ENCODE measurements at regions not wholly inside any gene's neighbourhood (a gene's known extent, or its start where the extent isn't known, plus 50 kb on each side); places are given as distances from the start of the nearest gene placed in this dataset.

DNA sequence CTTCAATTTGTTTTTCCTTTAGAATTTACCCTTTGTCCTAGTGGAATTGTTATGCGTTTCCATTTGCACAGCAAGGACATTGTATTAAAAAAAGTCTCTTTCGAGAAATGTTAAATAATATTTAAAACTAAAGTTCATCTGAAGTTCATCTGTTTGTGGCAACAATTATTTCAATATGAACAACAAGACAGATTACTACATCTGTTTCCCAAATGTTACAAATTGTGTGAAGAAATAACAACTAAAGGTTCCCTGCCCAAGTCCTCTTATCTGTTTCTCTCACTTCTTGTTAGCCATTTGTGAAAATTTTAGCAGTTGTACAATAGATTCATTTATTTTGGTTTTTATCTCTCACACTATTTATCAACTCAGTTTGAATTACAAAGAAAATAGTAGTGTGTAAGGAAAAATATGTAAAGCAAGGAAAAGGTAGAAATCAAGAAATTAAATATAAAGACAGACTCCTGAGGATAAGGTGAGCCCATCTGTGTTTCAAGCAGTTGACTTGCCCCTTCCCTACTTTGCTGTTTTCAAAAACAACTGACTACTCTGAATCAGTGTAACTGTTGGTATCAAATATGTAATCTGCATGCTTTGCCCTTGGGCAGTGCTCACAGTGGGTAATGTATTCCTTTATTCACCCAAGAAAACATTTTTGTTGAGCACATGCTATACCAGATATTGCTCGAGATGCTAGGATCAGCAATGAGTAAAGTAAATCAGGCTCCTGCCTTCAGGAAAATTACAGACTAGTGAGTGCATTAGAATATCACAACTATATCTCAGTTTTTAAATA, 118.9 kb upstream of the PCDH7 start:
- TF ChIP-seq EP300 (IDR thresholded peaks at IDR 0.05; ENCODE audit: borderline replicate concordance), result no peak

DNA sequence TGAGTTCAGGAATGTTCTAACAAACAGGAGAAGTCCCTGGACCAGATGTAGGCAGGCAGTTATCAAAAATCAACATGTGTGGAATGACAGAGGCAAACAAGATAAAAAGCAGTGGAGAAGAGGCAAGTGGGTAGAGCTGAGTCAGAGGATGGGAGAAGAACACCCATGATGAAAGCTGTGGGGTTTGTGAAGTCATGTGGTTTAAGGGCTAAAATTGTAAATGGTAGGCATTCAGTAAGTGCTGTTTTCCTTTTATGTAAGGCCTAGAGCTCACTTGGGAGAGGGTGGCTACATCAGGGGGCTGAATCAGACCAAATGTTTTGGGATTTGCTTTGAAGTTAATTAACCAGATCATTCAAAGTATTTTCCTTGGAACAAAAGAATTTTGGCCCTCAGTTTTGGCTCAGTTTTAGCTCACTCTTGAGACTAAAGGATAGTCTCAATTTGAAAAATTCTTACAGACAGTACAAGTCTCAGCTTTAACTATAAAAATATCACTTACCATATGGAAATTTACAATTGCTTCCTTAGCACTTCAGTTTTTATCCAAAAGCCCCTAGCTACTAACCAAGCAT, 114.5 kb upstream of the PCDH7 start:
- TF ChIP-seq ZBTB7A (IDR thresholded peaks at IDR 0.05; ENCODE audit: low read depth), result no peak
- TF ChIP-seq TCF12 (IDR thresholded peaks at IDR 0.05; ENCODE audit: low read depth), result no peak
- no peak for TF ChIP-seq EP300 (IDR thresholded peaks at IDR 0.05; ENCODE audit: borderline replicate concordance)
- TF ChIP-seq EGR1 (IDR thresholded peaks at IDR 0.05), result no peak
- TF ChIP-seq CEBPB (IDR thresholded peaks at IDR 0.05), result no peak
- no peak for TF ChIP-seq TEAD4 (IDR thresholded peaks at IDR 0.05)
- no peak for TF ChIP-seq FOXM1 (IDR thresholded peaks at IDR 0.05; ENCODE audit: borderline replicate concordance, low read depth)
- TF ChIP-seq TAF1 (IDR thresholded peaks at IDR 0.05; ENCODE audit: low read depth), result no peak

DNA sequence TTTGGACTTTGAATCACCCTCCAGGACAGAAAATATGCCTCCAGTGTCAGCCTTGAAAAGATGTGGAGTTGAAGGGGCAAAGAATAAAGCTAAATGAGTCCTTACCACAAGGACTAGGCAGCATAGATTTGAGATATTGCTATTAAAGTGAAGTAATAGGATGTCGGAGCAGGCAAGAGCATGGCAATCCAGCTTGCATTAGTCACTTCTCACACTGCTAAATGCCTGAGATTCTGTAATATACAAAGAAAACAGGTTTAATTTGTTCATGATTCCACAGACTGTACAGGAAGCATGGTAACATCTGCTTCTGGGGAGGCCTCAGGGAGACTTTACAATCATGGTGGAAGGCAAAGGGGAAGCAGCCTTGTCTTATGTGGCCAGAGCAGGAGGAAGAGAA, 109.8 kb upstream of the PCDH7 start:
- TF ChIP-seq TEAD4 (IDR thresholded peaks at IDR 0.05) (no peak), EGR1 (IDR thresholded peaks at IDR 0.05) (no peak), TCF12 (IDR thresholded peaks at IDR 0.05; ENCODE audit: low read depth) (no peak), NFIC (IDR thresholded peaks at IDR 0.05) (no peak), ZBTB7A (IDR thresholded peaks at IDR 0.05; ENCODE audit: low read depth) (no peak), CREB1 (IDR thresholded peaks at IDR 0.05; ENCODE audit: low read depth) (no peak), FOXM1 (IDR thresholded peaks at IDR 0.05; ENCODE audit: borderline replicate concordance, low read depth) (no peak)

DNA sequence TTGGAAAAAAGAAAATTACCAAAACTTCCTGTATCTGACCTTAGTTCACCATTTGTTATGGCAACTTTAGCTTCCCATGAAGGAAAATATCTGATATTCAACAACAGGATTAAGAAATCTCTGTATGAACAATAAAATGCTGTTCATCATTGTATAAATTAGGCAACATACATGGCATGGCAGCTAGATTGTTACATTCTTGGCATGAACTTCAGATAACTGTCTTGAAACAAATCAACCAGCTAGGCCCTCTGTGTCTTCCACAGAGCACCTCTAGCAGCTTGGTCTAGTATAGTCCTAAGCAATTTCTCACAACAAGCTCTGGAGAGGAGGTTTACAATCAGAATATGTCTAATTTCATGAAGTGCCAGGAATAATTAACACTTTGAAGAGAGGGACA, 105.4 kb upstream of the PCDH7 start:
- TF ChIP-seq, protein P1, sequence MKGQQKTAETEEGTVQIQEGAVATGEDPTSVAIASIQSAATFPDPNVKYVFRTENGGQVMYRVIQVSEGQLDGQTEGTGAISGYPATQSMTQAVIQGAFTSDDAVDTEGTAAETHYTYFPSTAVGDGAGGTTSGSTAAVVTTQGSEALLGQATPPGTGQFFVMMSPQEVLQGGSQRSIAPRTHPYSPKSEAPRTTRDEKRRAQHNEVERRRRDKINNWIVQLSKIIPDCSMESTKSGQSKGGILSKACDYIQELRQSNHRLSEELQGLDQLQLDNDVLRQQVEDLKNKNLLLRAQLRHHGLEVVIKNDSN (IDR thresholded peaks at IDR 0.05), result no peak
- TF ChIP-seq TAF1 (IDR thresholded peaks at IDR 0.05; ENCODE audit: low read depth), result no peak
- TF ChIP-seq CREB1 (IDR thresholded peaks at IDR 0.05; ENCODE audit: low read depth), result no peak
- no peak for TF ChIP-seq RAD21 (IDR thresholded peaks at IDR 0.05; ENCODE audit: low read depth)
- no peak for TF ChIP-seq EGR1 (IDR thresholded peaks at IDR 0.05)
- no peak for TF ChIP-seq EP300 (IDR thresholded peaks at IDR 0.05; ENCODE audit: borderline replicate concordance)
- no peak for TF ChIP-seq YY1 (IDR thresholded peaks at IDR 0.05; ENCODE audit: low read depth)
- no peak for TF ChIP-seq TCF12 (IDR thresholded peaks at IDR 0.05; ENCODE audit: low read depth)
- TF ChIP-seq CEBPB (IDR thresholded peaks at IDR 0.05), result no peak
- TF ChIP-seq ZBTB7A (IDR thresholded peaks at IDR 0.05; ENCODE audit: low read depth), result no peak
- TF ChIP-seq FOXM1 (IDR thresholded peaks at IDR 0.05; ENCODE audit: borderline replicate concordance, low read depth), result no peak
- TF ChIP-seq, protein P2, sequence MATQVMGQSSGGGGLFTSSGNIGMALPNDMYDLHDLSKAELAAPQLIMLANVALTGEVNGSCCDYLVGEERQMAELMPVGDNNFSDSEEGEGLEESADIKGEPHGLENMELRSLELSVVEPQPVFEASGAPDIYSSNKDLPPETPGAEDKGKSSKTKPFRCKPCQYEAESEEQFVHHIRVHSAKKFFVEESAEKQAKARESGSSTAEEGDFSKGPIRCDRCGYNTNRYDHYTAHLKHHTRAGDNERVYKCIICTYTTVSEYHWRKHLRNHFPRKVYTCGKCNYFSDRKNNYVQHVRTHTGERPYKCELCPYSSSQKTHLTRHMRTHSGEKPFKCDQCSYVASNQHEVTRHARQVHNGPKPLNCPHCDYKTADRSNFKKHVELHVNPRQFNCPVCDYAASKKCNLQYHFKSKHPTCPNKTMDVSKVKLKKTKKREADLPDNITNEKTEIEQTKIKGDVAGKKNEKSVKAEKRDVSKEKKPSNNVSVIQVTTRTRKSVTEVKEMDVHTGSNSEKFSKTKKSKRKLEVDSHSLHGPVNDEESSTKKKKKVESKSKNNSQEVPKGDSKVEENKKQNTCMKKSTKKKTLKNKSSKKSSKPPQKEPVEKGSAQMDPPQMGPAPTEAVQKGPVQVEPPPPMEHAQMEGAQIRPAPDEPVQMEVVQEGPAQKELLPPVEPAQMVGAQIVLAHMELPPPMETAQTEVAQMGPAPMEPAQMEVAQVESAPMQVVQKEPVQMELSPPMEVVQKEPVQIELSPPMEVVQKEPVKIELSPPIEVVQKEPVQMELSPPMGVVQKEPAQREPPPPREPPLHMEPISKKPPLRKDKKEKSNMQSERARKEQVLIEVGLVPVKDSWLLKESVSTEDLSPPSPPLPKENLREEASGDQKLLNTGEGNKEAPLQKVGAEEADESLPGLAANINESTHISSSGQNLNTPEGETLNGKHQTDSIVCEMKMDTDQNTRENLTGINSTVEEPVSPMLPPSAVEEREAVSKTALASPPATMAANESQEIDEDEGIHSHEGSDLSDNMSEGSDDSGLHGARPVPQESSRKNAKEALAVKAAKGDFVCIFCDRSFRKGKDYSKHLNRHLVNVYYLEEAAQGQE (IDR thresholded peaks at IDR 0.05; ENCODE audit: low read depth), result no peak

DNA sequence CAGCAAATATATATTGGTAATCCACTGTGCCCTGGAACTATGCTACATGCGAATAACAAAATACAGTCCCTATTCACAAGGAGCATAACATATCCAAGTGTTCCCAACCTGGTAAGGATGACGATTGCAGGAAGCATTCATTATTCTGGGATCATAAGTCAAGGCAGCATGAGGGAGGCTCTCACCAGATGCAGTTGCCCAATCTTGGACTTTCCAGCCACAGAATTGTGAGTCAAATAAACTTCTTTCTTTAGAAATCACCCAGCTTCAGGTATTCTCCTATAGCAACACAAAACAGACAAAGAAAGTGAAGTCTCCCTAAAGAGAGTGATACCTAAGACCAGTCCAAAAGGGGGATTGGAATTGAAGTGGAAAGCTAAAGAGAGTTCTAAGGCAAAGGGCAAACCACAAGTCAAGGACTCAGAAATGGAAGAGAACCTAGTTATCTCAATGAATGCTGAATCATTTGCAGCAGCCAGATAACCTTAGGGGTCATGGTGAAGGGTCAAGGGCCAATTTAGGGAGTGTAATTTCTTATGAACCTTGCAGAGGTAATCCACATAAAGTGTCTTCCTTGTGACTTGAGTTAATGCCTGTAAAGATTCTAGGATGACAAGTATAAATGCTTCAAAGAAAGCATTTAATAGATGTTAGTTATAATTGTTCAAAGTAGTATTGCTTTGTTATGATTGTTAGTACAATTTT, 103.1 kb upstream of the PCDH7 start:
- TF ChIP-seq ZBTB7A (IDR thresholded peaks at IDR 0.05; ENCODE audit: low read depth), result no peak
- no peak for TF ChIP-seq CREB1 (IDR thresholded peaks at IDR 0.05; ENCODE audit: low read depth)
- no peak for TF ChIP-seq TEAD4 (IDR thresholded peaks at IDR 0.05)
- no peak for TF ChIP-seq TCF12 (IDR thresholded peaks at IDR 0.05; ENCODE audit: low read depth)

DNA sequence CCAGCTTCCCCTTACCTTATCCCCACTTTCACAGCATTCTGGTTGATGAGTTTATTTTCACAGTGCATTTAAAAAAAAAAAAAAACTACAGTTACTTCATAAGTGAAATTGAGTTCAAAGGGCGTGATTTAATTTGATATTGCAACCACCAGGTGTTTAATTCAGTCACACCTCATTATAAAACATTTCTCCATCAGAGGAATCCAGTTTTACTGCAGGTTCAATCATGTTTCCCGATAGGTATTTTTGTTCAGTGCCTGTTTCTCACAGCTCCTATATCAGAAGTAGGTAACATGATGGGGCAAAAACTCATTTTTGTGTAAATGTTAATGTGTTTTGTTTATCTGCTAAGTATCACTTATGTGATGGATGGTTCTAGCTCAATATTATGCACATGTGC, 102.3 kb upstream of the PCDH7 start:
- TF ChIP-seq EP300 (IDR thresholded peaks at IDR 0.05; ENCODE audit: borderline replicate concordance) (no peak), CREB1 (IDR thresholded peaks at IDR 0.05; ENCODE audit: low read depth) (no peak), TCF12 (IDR thresholded peaks at IDR 0.05; ENCODE audit: low read depth) (no peak), ZBTB7A (IDR thresholded peaks at IDR 0.05; ENCODE audit: low read depth) (no peak)

DNA sequence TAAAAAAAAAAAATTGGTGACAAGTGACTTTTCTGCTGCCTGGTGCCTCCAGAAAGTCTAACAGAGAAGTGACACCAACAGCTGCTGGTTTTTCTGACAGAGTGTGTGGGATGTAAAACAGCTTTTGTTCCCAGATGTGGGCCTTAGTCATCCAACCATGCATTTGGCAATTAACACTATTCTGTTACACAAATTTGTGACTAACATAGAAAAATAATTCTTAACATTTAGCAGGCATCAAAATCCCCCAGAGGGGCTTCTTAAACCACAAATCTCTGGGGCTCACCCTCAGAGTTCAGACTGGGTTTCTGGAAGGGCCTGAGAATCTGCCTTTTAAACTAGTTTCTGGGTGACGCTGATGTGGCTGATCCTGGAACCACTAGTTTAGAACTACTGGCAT, 100.5 kb upstream of the PCDH7 start:
- TF ChIP-seq, protein P1 (IDR thresholded peaks at IDR 0.05), result no peak
- TF ChIP-seq EP300 (IDR thresholded peaks at IDR 0.05; ENCODE audit: borderline replicate concordance) (no peak), ZBTB7A (IDR thresholded peaks at IDR 0.05; ENCODE audit: low read depth) (no peak), FOXM1 (IDR thresholded peaks at IDR 0.05; ENCODE audit: borderline replicate concordance, low read depth) (no peak), CREB1 (IDR thresholded peaks at IDR 0.05; ENCODE audit: low read depth) (no peak), TAF1 (IDR thresholded peaks at IDR 0.05; ENCODE audit: low read depth) (no peak), TCF12 (IDR thresholded peaks at IDR 0.05; ENCODE audit: low read depth) (no peak), YY1 (IDR thresholded peaks at IDR 0.05; ENCODE audit: low read depth) (no peak), CEBPB (IDR thresholded peaks at IDR 0.05) (no peak), TEAD4 (IDR thresholded peaks at IDR 0.05) (no peak), EGR1 (IDR thresholded peaks at IDR 0.05) (no peak), NFIC (IDR thresholded peaks at IDR 0.05) (no peak)
- TF ChIP-seq, protein P2 (IDR thresholded peaks at IDR 0.05; ENCODE audit: low read depth), result no peak
- TF ChIP-seq, protein P3, sequence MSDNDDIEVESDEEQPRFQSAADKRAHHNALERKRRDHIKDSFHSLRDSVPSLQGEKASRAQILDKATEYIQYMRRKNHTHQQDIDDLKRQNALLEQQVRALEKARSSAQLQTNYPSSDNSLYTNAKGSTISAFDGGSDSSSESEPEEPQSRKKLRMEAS (IDR thresholded peaks at IDR 0.05), result no peak

All from Ishikawa (cell line).